Lung (tissue), 11 donors: ENCODE measurements at regions not wholly inside any gene's neighbourhood (a gene's known extent, or its start where the extent isn't known, plus 50 kb on each side); places are given as distances from the start of the nearest gene placed in this dataset.

Source experiments
- ATAC-seq: fragments of 200-7000 bp; cut with Tn5 transposase; one replicate; pipeline ENCODE4 v1.9.1; 2020; ENCODE audit warnings: moderate number of reproducible peaks; ENCODE audit not compliant: insufficient read depth, low FRiP score
- DNase-seq, 3 donors: peaks; one replicate each; pipeline ENCODE4 v3.0.0-alpha.2; 2013 to 2017
- H3K27ac ChIP-seq, 2 donors: one replicate each; pipeline ENCODE4 v1.5.1; 2013; ENCODE audit warnings: mild to moderate bottlenecking in 2 of 2, moderate library complexity in 2 of 2, control low read depth in 1 of 2, inconsistent platforms in 1 of 2, low read depth in 1 of 2, low read length in 1 of 2
- H3K27me3 ChIP-seq, 3 donors: one replicate each; pipeline ENCODE4 v1.5.1; 2013; ENCODE audit warnings: low read length in 2 of 3; ENCODE audit not compliant: control insufficient read depth in 3 of 3, insufficient read depth in 3 of 3
- H3K36me3 ChIP-seq, 4 donors: one replicate each; pipeline ENCODE4 v1.5.1; 2013; ENCODE audit warnings: low read length in 4 of 4, mild to moderate bottlenecking in 1 of 4, moderate library complexity in 1 of 4; ENCODE audit not compliant: control insufficient read depth in 4 of 4, insufficient read depth in 4 of 4
- H3K4me1 ChIP-seq, 5 donors: one replicate each; pipeline ENCODE4 v1.5.1; 2013; ENCODE audit warnings: low read length in 5 of 5, mild to moderate bottlenecking in 2 of 5, moderate library complexity in 1 of 5; ENCODE audit not compliant: control insufficient read depth in 5 of 5, insufficient read depth in 5 of 5
- H3K4me3 ChIP-seq: one replicate; pipeline ENCODE4 v1.5.1; 2013; ENCODE audit warnings: mild to moderate bottlenecking, control low read depth, moderate library complexity
- H3K9ac ChIP-seq, 2 donors: one replicate each; pipeline ENCODE4 v1.5.1; 2013; ENCODE audit warnings: low read length in 2 of 2, control low read depth in 1 of 2; ENCODE audit not compliant: insufficient read depth in 1 of 2
- H3K9me3 ChIP-seq, 4 donors: one replicate each; pipeline ENCODE4 v1.5.1; 2013; ENCODE audit warnings: low read length in 3 of 4, mild to moderate bottlenecking in 1 of 4, moderate library complexity in 1 of 4; ENCODE audit not compliant: control insufficient read depth in 4 of 4, insufficient read depth in 3 of 4
- CTCF ChIP-seq: IDR thresholded peaks from 2 replicates; pipeline ENCODE4 v1.5.1; 2012; ENCODE audit warnings: mild to moderate bottlenecking; ENCODE audit errors: control extremely low read depth, extremely low read depth
- WGBS, 2 donors: extraction: QIAGEN DNeasy Blood & Tissue Kit; methylation state at CpG; one replicate each; pipeline ENCODE4 v1.1.7; 2013; 5-methylcytosine and 5-hydroxymethylcytosine counted together
- donor health status: control.
- donor health status: control.
- donor health status: Bipolar disorder and iron deficiency.
- donor health status: healthy.
- donor health status: DM: yes; HTN: yes; CAD: no.

- no peaks in the 10 kb centered on the region for H3K27me3 ChIP-seq
- no peaks in the 10 kb centered on the region for H3K9me3 ChIP-seq
- 43 to 75% methylated on average over 4 of the region's 4 CpGs for WGBS, 2 donors
- H3K36me3 ChIP-seq, result no peaks in the 10 kb centered on the region
- ATAC-seq, result no peak
- no peak for DNase-seq
- H3K9ac ChIP-seq, result no peak overlapping the region
- TF ChIP-seq CTCF, result no peak
- H3K4me3 ChIP-seq, result no peak overlapping the region
- H3K4me1 ChIP-seq, result peaks cover 0 to 16% (median 0%) of the 10 kb centered on the region in 5 donors
- peak overlapping the region in 1 of 2 donors; percentile 69 for H3K27ac ChIP-seq
These were observed 300.9 kb upstream of the DDI1 start for GRCh38 chr11:103735497-103736032.

- DNase-seq, result no peak
- WGBS, 2 donors, result 76 to 83% methylated on average over 4 of the region's 4 CpGs
- H3K9me3 ChIP-seq, result no peaks in the 10 kb centered on the region
- H3K27ac ChIP-seq, result peak overlapping the region in 1 of 2 donors; percentile 69
- no peak for ATAC-seq
- H3K9ac ChIP-seq, result no peak overlapping the region
- no peak overlapping the region for H3K4me3 ChIP-seq
- H3K36me3 ChIP-seq, result no peaks in the 10 kb centered on the region
- TF ChIP-seq CTCF, result no peak
- H3K4me1 ChIP-seq, result peaks cover 0 to 16% (median 0%) of the 10 kb centered on the region in 5 donors
- no peaks in the 10 kb centered on the region for H3K27me3 ChIP-seq
These were observed 300.0 kb upstream of the DDI1 start for GRCh38 chr11:103736315-103737036.

GRCh38 chr11:103737037-103737622 is 299.3 kb upstream of the DDI1 start:
- Histone ChIP-seq H3K4me3 (no peak overlapping the region), H3K36me3 (no peaks in the 10 kb centered on the region), H3K27me3 (no peaks in the 10 kb centered on the region), H3K27ac (peak overlapping the region in 1 of 2 donors; percentile 33), H3K9me3 (no peaks in the 10 kb centered on the region), H3K9ac (no peak overlapping the region), H3K4me1 (peaks cover 0 to 16% (median 0%) of the 10 kb centered on the region in 5 donors)
- 62 to 66% methylated on average over 4 of the region's 4 CpGs for WGBS, 2 donors
- no peak for TF ChIP-seq CTCF
- ATAC-seq (no peak), DNase-seq (no peak)
